HL-60 (cell line): ENCODE measurements at regions not wholly inside any gene's neighbourhood (a gene's known extent, or its start where the extent isn't known, plus 50 kb on each side); places are given as distances from the start of the nearest gene placed in this dataset.

Source experiments
- GABPA ChIP-seq: IDR thresholded peaks from 2 replicates; pipeline ENCODE4 v1.6.1; 2012; ENCODE audit warnings: low read depth
- POLR2AphosphoS5 ChIP-seq: IDR thresholded peaks from 2 replicates; pipeline ENCODE4 v1.6.1; 2012; ENCODE audit warnings: low read depth
- SPI1 ChIP-seq: IDR thresholded peaks from 2 replicates; pipeline ENCODE4 v1.6.1; 2012; ENCODE audit warnings: low read depth, mild to moderate bottlenecking, borderline replicate concordance
- TF ChIP-seq, protein P1 (sequence below): IDR thresholded peaks from one replicate; pipeline ENCODE4 v1.5.1; 2011; ENCODE audit warnings: low read length, control low read depth, inconsistent platforms; ENCODE audit not compliant: insufficient read depth
- TF ChIP-seq, protein P2 (sequence below): IDR thresholded peaks from 2 replicates; pipeline ENCODE4 v1.6.1; 2012; ENCODE audit warnings: low read depth; ENCODE audit not compliant: insufficient replicate concordance

GRCh38 chr10:121187391-121187790 lies 336.2 kb downstream of the WDR11 start:
- TF ChIP-seq, protein P1, sequence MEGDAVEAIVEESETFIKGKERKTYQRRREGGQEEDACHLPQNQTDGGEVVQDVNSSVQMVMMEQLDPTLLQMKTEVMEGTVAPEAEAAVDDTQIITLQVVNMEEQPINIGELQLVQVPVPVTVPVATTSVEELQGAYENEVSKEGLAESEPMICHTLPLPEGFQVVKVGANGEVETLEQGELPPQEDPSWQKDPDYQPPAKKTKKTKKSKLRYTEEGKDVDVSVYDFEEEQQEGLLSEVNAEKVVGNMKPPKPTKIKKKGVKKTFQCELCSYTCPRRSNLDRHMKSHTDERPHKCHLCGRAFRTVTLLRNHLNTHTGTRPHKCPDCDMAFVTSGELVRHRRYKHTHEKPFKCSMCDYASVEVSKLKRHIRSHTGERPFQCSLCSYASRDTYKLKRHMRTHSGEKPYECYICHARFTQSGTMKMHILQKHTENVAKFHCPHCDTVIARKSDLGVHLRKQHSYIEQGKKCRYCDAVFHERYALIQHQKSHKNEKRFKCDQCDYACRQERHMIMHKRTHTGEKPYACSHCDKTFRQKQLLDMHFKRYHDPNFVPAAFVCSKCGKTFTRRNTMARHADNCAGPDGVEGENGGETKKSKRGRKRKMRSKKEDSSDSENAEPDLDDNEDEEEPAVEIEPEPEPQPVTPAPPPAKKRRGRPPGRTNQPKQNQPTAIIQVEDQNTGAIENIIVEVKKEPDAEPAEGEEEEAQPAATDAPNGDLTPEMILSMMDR: no peak
- TF ChIP-seq, protein P2, sequence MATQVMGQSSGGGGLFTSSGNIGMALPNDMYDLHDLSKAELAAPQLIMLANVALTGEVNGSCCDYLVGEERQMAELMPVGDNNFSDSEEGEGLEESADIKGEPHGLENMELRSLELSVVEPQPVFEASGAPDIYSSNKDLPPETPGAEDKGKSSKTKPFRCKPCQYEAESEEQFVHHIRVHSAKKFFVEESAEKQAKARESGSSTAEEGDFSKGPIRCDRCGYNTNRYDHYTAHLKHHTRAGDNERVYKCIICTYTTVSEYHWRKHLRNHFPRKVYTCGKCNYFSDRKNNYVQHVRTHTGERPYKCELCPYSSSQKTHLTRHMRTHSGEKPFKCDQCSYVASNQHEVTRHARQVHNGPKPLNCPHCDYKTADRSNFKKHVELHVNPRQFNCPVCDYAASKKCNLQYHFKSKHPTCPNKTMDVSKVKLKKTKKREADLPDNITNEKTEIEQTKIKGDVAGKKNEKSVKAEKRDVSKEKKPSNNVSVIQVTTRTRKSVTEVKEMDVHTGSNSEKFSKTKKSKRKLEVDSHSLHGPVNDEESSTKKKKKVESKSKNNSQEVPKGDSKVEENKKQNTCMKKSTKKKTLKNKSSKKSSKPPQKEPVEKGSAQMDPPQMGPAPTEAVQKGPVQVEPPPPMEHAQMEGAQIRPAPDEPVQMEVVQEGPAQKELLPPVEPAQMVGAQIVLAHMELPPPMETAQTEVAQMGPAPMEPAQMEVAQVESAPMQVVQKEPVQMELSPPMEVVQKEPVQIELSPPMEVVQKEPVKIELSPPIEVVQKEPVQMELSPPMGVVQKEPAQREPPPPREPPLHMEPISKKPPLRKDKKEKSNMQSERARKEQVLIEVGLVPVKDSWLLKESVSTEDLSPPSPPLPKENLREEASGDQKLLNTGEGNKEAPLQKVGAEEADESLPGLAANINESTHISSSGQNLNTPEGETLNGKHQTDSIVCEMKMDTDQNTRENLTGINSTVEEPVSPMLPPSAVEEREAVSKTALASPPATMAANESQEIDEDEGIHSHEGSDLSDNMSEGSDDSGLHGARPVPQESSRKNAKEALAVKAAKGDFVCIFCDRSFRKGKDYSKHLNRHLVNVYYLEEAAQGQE: no peak
- TF ChIP-seq POLR2AphosphoS5 (no peak), GABPA (no peak), SPI1 (no peak)
